Ectodermal cell (in vitro differentiated cells): ENCODE measurements at regions not wholly inside any gene's neighbourhood (a gene's known extent, or its start where the extent isn't known, plus 50 kb on each side); places are given as distances from the start of the nearest gene placed in this dataset.

Experiments
- H3K27ac ChIP-seq: 2 replicates; pipeline ENCODE4 v1.7.0; 2013; ENCODE audit warnings: mild to moderate bottlenecking, low read depth, low read length; ENCODE audit not compliant: insufficient read depth, poor library complexity, severe bottlenecking
- H3K27me3 ChIP-seq: 2 replicates; pipeline ENCODE4 v1.7.0; 2013; ENCODE audit warnings: mild to moderate bottlenecking, low read length; ENCODE audit not compliant: insufficient read depth, control insufficient read depth, poor library complexity, severe bottlenecking
- H3K36me3 ChIP-seq: one replicate; pipeline ENCODE4 v1.7.0; 2013; ENCODE audit warnings: low read length; ENCODE audit not compliant: control insufficient read depth, insufficient read depth
- H3K4me1 ChIP-seq: one replicate; pipeline ENCODE4 v1.7.0; 2013; ENCODE audit warnings: low read length; ENCODE audit not compliant: control insufficient read depth, insufficient read depth
- H3K4me3 ChIP-seq: 2 replicates; pipeline ENCODE4 v1.7.0; 2013; ENCODE audit warnings: low read depth, low read length, control low read depth; ENCODE audit not compliant: insufficient read depth
- H3K9me3 ChIP-seq: 2 replicates; pipeline ENCODE4 v1.7.0; 2013; ENCODE audit warnings: mild to moderate bottlenecking, low read length, moderate library complexity; ENCODE audit not compliant: control insufficient read depth
- WGBS, 2 experiments: methylation state at CpG; one replicate each; pipeline ENCODE4 v1.1.7; 2013; ENCODE audit warnings: missing lambda C conversion rate in 2 of 2; 5-methylcytosine and 5-hydroxymethylcytosine counted together

- 13 to 23% methylated on average over 1 of the region's 1 CpG for WGBS, 2 experiments
- Histone ChIP-seq H3K36me3 (no peaks in the 10 kb centered on the region), H3K9me3 (no peaks in the 10 kb centered on the region), H3K4me1 (peaks cover 30% of the 10 kb centered on the region), H3K27ac (peak overlapping the region; percentile 92), H3K27me3 (no peaks in the 10 kb centered on the region), H3K4me3 (no peak overlapping the region)
Observed at GRCh38 chr7:7099584-7100014, 82.7 kb upstream of the C1GALT1 start.

- Histone ChIP-seq H3K27ac (peak overlapping the region; percentile 92), H3K36me3 (no peaks in the 10 kb centered on the region), H3K4me3 (no peak overlapping the region), H3K9me3 (no peaks in the 10 kb centered on the region), H3K4me1 (peaks cover 30% of the 10 kb centered on the region), H3K27me3 (no peaks in the 10 kb centered on the region)
- 24% methylated on average over 8 of the region's 8 CpGs for WGBS, 2 experiments
Observed at GRCh38 chr7:7100432-7100849, 81.9 kb upstream of the C1GALT1 start.

GRCh38 chr7:7102906-7103305 is 79.4 kb upstream of the C1GALT1 start:
- H3K4me3 ChIP-seq: no peak overlapping the region
- no peaks in the 10 kb centered on the region for H3K9me3 ChIP-seq
- 84 to 94% methylated on average over 12 of the region's 12 CpGs for WGBS, 2 experiments
- H3K4me1 ChIP-seq: peaks cover 30% of the 10 kb centered on the region
- no peak overlapping the region for H3K27ac ChIP-seq
- no peaks in the 10 kb centered on the region for H3K36me3 ChIP-seq
- no peaks in the 10 kb centered on the region for H3K27me3 ChIP-seq

GRCh38 chr7:7103343-7104313 is 78.7 kb upstream of the C1GALT1 start:
- no peaks in the 10 kb centered on the region for H3K36me3 ChIP-seq
- H3K4me3 ChIP-seq: no peak overlapping the region
- H3K9me3 ChIP-seq: no peaks in the 10 kb centered on the region
- no peak overlapping the region for H3K27ac ChIP-seq
- H3K4me1 ChIP-seq: peaks cover 26% of the 10 kb centered on the region
- no peaks in the 10 kb centered on the region for H3K27me3 ChIP-seq
- WGBS, 2 experiments: 90 to 91% methylated on average over 27 to 28 of the region's 29 CpGs

- Histone ChIP-seq H3K27me3 (no peaks in the 10 kb centered on the region), H3K9me3 (no peaks in the 10 kb centered on the region), H3K4me1 (peaks cover 20% of the 10 kb centered on the region), H3K27ac (no peak overlapping the region), H3K36me3 (no peaks in the 10 kb centered on the region), H3K4me3 (no peak overlapping the region)
- 91% methylated on average over 7 of the region's 7 CpGs for whole genome bisulfite sequencing, 2 experiments
Observed at GRCh38 chr7:7104314-7104698, 78.0 kb upstream of the C1GALT1 start.

- Histone ChIP-seq H3K4me3 (no peak overlapping the region), H3K4me1 (peaks cover 13% of the 10 kb centered on the region), H3K27me3 (no peaks in the 10 kb centered on the region), H3K27ac (no peak overlapping the region), H3K36me3 (no peaks in the 10 kb centered on the region), H3K9me3 (no peaks in the 10 kb centered on the region)
- 83 to 90% methylated on average over 5 of the region's 5 CpGs for WGBS, 2 experiments
Observed at GRCh38 chr7:7104971-7105370, 77.4 kb upstream of the C1GALT1 start.

- 93 to 100% methylated on average over 1 of the region's 4 CpGs for WGBS, 2 experiments
- Histone ChIP-seq H3K4me3 (no peak overlapping the region), H3K9me3 (no peaks in the 10 kb centered on the region), H3K36me3 (no peaks in the 10 kb centered on the region), H3K27ac (no peak overlapping the region), H3K4me1 (peaks cover 3% of the 10 kb centered on the region), H3K27me3 (no peaks in the 10 kb centered on the region)
Observed at GRCh38 chr7:7105800-7106582, 76.4 kb upstream of the C1GALT1 start.

GRCh38 chr7:7108931-7109330 is 73.4 kb upstream of the C1GALT1 start:
- no peaks in the 10 kb centered on the region for H3K4me1 ChIP-seq
- H3K27ac ChIP-seq: no peak overlapping the region
- no peak overlapping the region for H3K4me3 ChIP-seq
- WGBS, 2 experiments: 98 to 100% methylated on average over 1 of the region's 1 CpG
- H3K27me3 ChIP-seq: no peaks in the 10 kb centered on the region
- no peaks in the 10 kb centered on the region for H3K9me3 ChIP-seq
- no peaks in the 10 kb centered on the region for H3K36me3 ChIP-seq

- Histone ChIP-seq H3K4me1 (no peaks in the 10 kb centered on the region), H3K9me3 (no peaks in the 10 kb centered on the region), H3K4me3 (no peak overlapping the region), H3K27me3 (no peaks in the 10 kb centered on the region), H3K27ac (no peak overlapping the region), H3K36me3 (no peaks in the 10 kb centered on the region)
Observed at GRCh38 chr7:7109934-7110333, 72.4 kb upstream of the C1GALT1 start.

GRCh38 chr7:7110706-7111105 is 71.6 kb upstream of the C1GALT1 start:
- H3K4me3 ChIP-seq: no peak overlapping the region
- H3K4me1 ChIP-seq: no peaks in the 10 kb centered on the region
- H3K36me3 ChIP-seq: no peaks in the 10 kb centered on the region
- H3K27ac ChIP-seq: no peak overlapping the region
- no peaks in the 10 kb centered on the region for H3K9me3 ChIP-seq
- H3K27me3 ChIP-seq: no peaks in the 10 kb centered on the region
